ENCODE measurements at regions not wholly inside any gene's neighbourhood (a gene's known extent, or its start where the extent isn't known, plus 50 kb on each side); places are given as distances from the start of the nearest gene placed in this dataset.
"Not testable (repeated sequence)": the region's sequence is repeated elsewhere in the genome, so short reads cannot be mapped to it uniquely, and the experiment has no call there.

- Histone ChIP-seq H3K27me3 (no peaks in the 10 kb centered on the region), H3K27ac (no peak overlapping the region), H3K36me3 (no peaks in the 10 kb centered on the region), H3K4me1 (no peaks in the 10 kb centered on the region), H3K4me3 (no peak overlapping the region), H3K9me3 (no peaks in the 10 kb centered on the region)
- DNase-seq (ENCODE audit: low spot score in 2 of 2), result no peak
- TF ChIP-seq POLR2A (IDR thresholded peaks at IDR 0.05), result no peak
- TF ChIP-seq EP300 (IDR thresholded peaks at IDR 0.05), result no peak
- no peak for TF ChIP-seq CTCF (IDR thresholded peaks at IDR 0.05)
- WGBS, 2 donors, result 91 to 93% methylated on average over 2 of the region's 2 CpGs
Measured at GRCh38 chr3:20935791-20936190, 749.8 kb upstream of the SGO1 start.

GRCh38 chr3:20931834-20932233 is 745.8 kb upstream of the SGO1 start:
- no peak for DNase-seq (ENCODE audit: low spot score in 2 of 2)
- no peak for TF ChIP-seq EP300 (IDR thresholded peaks at IDR 0.05)
- no peak for TF ChIP-seq CTCF (IDR thresholded peaks at IDR 0.05)
- no peak for TF ChIP-seq POLR2A (IDR thresholded peaks at IDR 0.05)
- Histone ChIP-seq H3K9me3 (no peaks in the 10 kb centered on the region), H3K4me1 (no peaks in the 10 kb centered on the region), H3K27me3 (no peaks in the 10 kb centered on the region), H3K36me3 (no peaks in the 10 kb centered on the region), H3K27ac (no peak overlapping the region), H3K4me3 (no peak overlapping the region)
- 66 to 68% methylated on average over 1 of the region's 1 CpG for WGBS, 2 donors

GRCh38 chr3:20930034-20930433 is 744.0 kb upstream of the SGO1 start:
- no peaks in the 10 kb centered on the region for H3K4me1 ChIP-seq
- H3K27ac ChIP-seq, result no peak overlapping the region
- no peak overlapping the region for H3K4me3 ChIP-seq
- no peaks in the 10 kb centered on the region for H3K9me3 ChIP-seq
- no peak for DNase-seq (ENCODE audit: low spot score in 2 of 2)
- TF ChIP-seq EP300 (IDR thresholded peaks at IDR 0.05) (no peak), CTCF (IDR thresholded peaks at IDR 0.05) (no peak), POLR2A (IDR thresholded peaks at IDR 0.05) (no peak)
- H3K36me3 ChIP-seq, result no peaks in the 10 kb centered on the region
- no peaks in the 10 kb centered on the region for H3K27me3 ChIP-seq
- 30 to 38% methylated on average over 3 of the region's 3 CpGs for WGBS, 2 donors

- peaks cover 0 to 18% (median 0%) of the 10 kb centered on the region in 4 donors for H3K9me3 ChIP-seq
- no peak for DNase-seq (ENCODE audit: low spot score in 2 of 2)
- no peak overlapping the region for H3K27ac ChIP-seq
- H3K36me3 ChIP-seq, result no peaks in the 10 kb centered on the region
- TF ChIP-seq EP300 (IDR thresholded peaks at IDR 0.05) (no peak), CTCF (IDR thresholded peaks at IDR 0.05) (no peak), POLR2A (IDR thresholded peaks at IDR 0.05) (no peak)
- no peak overlapping the region for H3K4me3 ChIP-seq
- H3K27me3 ChIP-seq, result no peaks in the 10 kb centered on the region
- whole genome bisulfite sequencing, 2 donors, result 33 to 42% methylated on average over 5 of the region's 5 CpGs
- H3K4me1 ChIP-seq, result no peaks in the 10 kb centered on the region
Measured at GRCh38 chr3:20924646-20925385, 738.8 kb upstream of the SGO1 start.

- 91 to 92% methylated on average over 5 of the region's 5 CpGs for WGBS, 2 donors
- H3K27ac ChIP-seq; H3K4me3 ChIP-seq; H3K4me1 ChIP-seq; H3K27me3 ChIP-seq; H3K36me3 ChIP-seq; DNase-seq (ENCODE audit: low spot score in 2 of 2): not testable (repeated sequence)
- peaks cover 0 to 43% (median 0%) of the 10 kb centered on the region in 4 donors for H3K9me3 ChIP-seq
Measured at GRCh38 chr3:20921112-20921511, 735.1 kb upstream of the SGO1 start.

All from tibial nerve (tissue), 4 donors.